Lung (tissue), 11 donors: ENCODE measurements at regions not wholly inside any gene's neighbourhood (a gene's known extent, or its start where the extent isn't known, plus 50 kb on each side); places are given as distances from the start of the nearest gene placed in this dataset.

Source experiments
- ATAC-seq: fragments of 200-7000 bp; cut with Tn5 transposase; one replicate; pipeline ENCODE4 v1.9.1; 2020; ENCODE audit warnings: moderate number of reproducible peaks; ENCODE audit not compliant: insufficient read depth, low FRiP score
- DNase-seq, 3 donors: peaks; one replicate each; pipeline ENCODE4 v3.0.0-alpha.2; 2013 to 2017
- H3K27ac ChIP-seq, 2 donors: one replicate each; pipeline ENCODE4 v1.5.1; 2013; ENCODE audit warnings: mild to moderate bottlenecking in 2 of 2, moderate library complexity in 2 of 2, control low read depth in 1 of 2, inconsistent platforms in 1 of 2, low read depth in 1 of 2, low read length in 1 of 2
- H3K27me3 ChIP-seq, 3 donors: one replicate each; pipeline ENCODE4 v1.5.1; 2013; ENCODE audit warnings: low read length in 2 of 3; ENCODE audit not compliant: control insufficient read depth in 3 of 3, insufficient read depth in 3 of 3
- H3K36me3 ChIP-seq, 4 donors: one replicate each; pipeline ENCODE4 v1.5.1; 2013; ENCODE audit warnings: low read length in 4 of 4, mild to moderate bottlenecking in 1 of 4, moderate library complexity in 1 of 4; ENCODE audit not compliant: control insufficient read depth in 4 of 4, insufficient read depth in 4 of 4
- H3K4me1 ChIP-seq, 5 donors: one replicate each; pipeline ENCODE4 v1.5.1; 2013; ENCODE audit warnings: low read length in 5 of 5, mild to moderate bottlenecking in 2 of 5, moderate library complexity in 1 of 5; ENCODE audit not compliant: control insufficient read depth in 5 of 5, insufficient read depth in 5 of 5
- H3K4me3 ChIP-seq: one replicate; pipeline ENCODE4 v1.5.1; 2013; ENCODE audit warnings: mild to moderate bottlenecking, control low read depth, moderate library complexity
- H3K9ac ChIP-seq, 2 donors: one replicate each; pipeline ENCODE4 v1.5.1; 2013; ENCODE audit warnings: low read length in 2 of 2, control low read depth in 1 of 2; ENCODE audit not compliant: insufficient read depth in 1 of 2
- H3K9me3 ChIP-seq, 4 donors: one replicate each; pipeline ENCODE4 v1.5.1; 2013; ENCODE audit warnings: low read length in 3 of 4, mild to moderate bottlenecking in 1 of 4, moderate library complexity in 1 of 4; ENCODE audit not compliant: control insufficient read depth in 4 of 4, insufficient read depth in 3 of 4
- WGBS, 2 donors: extraction: QIAGEN DNeasy Blood & Tissue Kit; methylation state at CpG; one replicate each; pipeline ENCODE4 v1.1.7; 2013; 5-methylcytosine and 5-hydroxymethylcytosine counted together
- TF ChIP-seq, protein P1 (sequence below): IDR thresholded peaks from 2 replicates; pipeline ENCODE4 v1.5.1; 2012; ENCODE audit warnings: mild to moderate bottlenecking; ENCODE audit errors: control extremely low read depth, extremely low read depth
- donor health status: control.
- donor health status: control.
- donor health status: Bipolar disorder and iron deficiency.
- donor health status: healthy.
- donor health status: DM: yes; HTN: yes; CAD: no.

DNA sequence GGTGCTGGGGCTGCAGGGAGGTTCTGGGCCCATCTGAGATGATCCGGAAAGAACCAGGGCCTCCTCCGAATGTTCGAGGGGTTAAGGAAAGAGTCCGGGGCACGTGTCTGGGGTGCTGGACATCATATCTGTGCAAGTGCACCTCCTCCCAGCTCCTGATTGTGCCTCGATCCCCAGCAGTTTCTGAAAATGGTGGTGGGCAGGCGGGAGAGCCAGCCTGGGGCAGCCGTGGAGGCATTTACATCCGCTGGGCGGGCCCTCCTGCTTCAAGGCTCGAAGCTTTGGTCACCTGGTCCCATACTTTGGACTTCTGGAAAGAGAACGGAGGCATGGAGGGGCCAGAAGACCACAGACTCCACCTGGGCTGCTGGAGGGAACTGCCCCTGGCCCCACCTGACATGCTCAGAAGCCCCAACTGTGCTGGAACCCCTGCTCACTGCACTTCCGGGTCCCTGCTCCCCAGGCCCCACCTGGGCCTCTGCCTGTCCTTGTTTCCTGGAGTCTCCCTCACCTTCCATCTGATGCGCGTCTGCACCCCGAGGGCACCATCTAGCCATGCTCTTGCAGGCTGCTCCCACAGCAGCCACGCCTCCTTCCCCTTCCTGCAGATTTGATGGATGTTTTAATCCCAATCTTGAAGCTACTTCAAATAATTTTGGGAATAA, 119.2 kb upstream of the HDAC4 start:
- Histone ChIP-seq H3K4me1 (peaks cover 0 to 7% (median 0%) of the 10 kb centered on the region in 5 donors), H3K4me3 (no peak overlapping the region), H3K36me3 (no peaks in the 10 kb centered on the region), H3K9me3 (no peaks in the 10 kb centered on the region), H3K9ac (no peak overlapping the region), H3K27me3 (peaks cover 0 to 3% (median 0%) of the 10 kb centered on the region in 3 donors), H3K27ac (no peak overlapping the region)
- DNase-seq: no peak
- TF ChIP-seq, protein P1, sequence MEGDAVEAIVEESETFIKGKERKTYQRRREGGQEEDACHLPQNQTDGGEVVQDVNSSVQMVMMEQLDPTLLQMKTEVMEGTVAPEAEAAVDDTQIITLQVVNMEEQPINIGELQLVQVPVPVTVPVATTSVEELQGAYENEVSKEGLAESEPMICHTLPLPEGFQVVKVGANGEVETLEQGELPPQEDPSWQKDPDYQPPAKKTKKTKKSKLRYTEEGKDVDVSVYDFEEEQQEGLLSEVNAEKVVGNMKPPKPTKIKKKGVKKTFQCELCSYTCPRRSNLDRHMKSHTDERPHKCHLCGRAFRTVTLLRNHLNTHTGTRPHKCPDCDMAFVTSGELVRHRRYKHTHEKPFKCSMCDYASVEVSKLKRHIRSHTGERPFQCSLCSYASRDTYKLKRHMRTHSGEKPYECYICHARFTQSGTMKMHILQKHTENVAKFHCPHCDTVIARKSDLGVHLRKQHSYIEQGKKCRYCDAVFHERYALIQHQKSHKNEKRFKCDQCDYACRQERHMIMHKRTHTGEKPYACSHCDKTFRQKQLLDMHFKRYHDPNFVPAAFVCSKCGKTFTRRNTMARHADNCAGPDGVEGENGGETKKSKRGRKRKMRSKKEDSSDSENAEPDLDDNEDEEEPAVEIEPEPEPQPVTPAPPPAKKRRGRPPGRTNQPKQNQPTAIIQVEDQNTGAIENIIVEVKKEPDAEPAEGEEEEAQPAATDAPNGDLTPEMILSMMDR: no peak
- no peak for ATAC-seq
- WGBS, 2 donors: 92 to 95% methylated on average over 17 of the region's 17 CpGs

- Histone ChIP-seq H3K4me1 (peaks cover 0 to 7% (median 2%) of the 10 kb centered on the region in 5 donors), H3K9me3 (no peaks in the 10 kb centered on the region), H3K4me3 (no peak overlapping the region), H3K27me3 (peaks cover 0 to 4% (median 0%) of the 10 kb centered on the region in 3 donors), H3K36me3 (no peaks in the 10 kb centered on the region), H3K9ac (no peak overlapping the region), H3K27ac (no peak overlapping the region)
- DNase-seq (peak; percentile 32 to 54 (median 38)), ATAC-seq (no peak)
- 71 to 73% methylated on average over 22 of the region's 22 CpGs for WGBS, 2 donors
- TF ChIP-seq, protein P1: no peak
Observed at GRCh38 chr2:239519089-239519920, 118.5 kb upstream of the HDAC4 start.

- Histone ChIP-seq H3K9ac (no peak overlapping the region), H3K4me3 (no peak overlapping the region), H3K36me3 (no peaks in the 10 kb centered on the region), H3K4me1 (peaks cover 0 to 7% (median 2%) of the 10 kb centered on the region in 5 donors), H3K27ac (no peak overlapping the region), H3K9me3 (no peaks in the 10 kb centered on the region), H3K27me3 (peaks cover 0 to 6% (median 0%) of the 10 kb centered on the region in 3 donors)
- TF ChIP-seq, protein P1: no peak
- 90 to 92% methylated on average over 19 of the region's 19 CpGs for WGBS, 2 donors
- no peak for ATAC-seq
- DNase-seq: no peak
Observed at GRCh38 chr2:239518286-239519088, 117.7 kb upstream of the HDAC4 start.
